Cardiac fibroblast (primary cell): ENCODE measurements at regions not wholly inside any gene's neighbourhood (a gene's known extent, or its start where the extent isn't known, plus 50 kb on each side); places are given as distances from the start of the nearest gene placed in this dataset.
A peak's percentile ranks its signal among the peaks of the same experiment; 100 is the strongest.
"Not testable (repeated sequence)": the region's sequence is repeated elsewhere in the genome, so short reads cannot be mapped to it uniquely, and the experiment has no call there.

Source experiments
- DNase-seq, 2 donors: peaks; one replicate each; pipeline versions ENCODE4 v3.0.0 to v3.0.0-alpha.2; 2010; ENCODE audit warnings: low read depth in 2 of 2
- H3K4me3 ChIP-seq, 2 donors: replicated peaks in 1 of 2; 1 replicate in 1 of 2; 2 replicates in 1 of 2; pipeline ENCODE4 v1.5.1; 2011; ENCODE audit warnings: low read depth in 2 of 2, low read length in 2 of 2, mild to moderate bottlenecking in 2 of 2, moderate library complexity in 1 of 2
- CTCF ChIP-seq: IDR thresholded peaks from one replicate; pipeline ENCODE4 v1.5.1; 2011; ENCODE audit warnings: low read depth, mild to moderate bottlenecking, low read length, inconsistent platforms

GRCh38 chrX:51053741-51054140 lies 143.2 kb downstream of the BMP15 start:
- no peak overlapping the region for H3K4me3 ChIP-seq
- TF ChIP-seq CTCF = no peak
- DNase-seq = no peak

- H3K4me3 ChIP-seq = no peak overlapping the region
- no peak for DNase-seq
- no peak for TF ChIP-seq CTCF
Observed at GRCh38 chrX:51098046-51098445, 187.5 kb downstream of the BMP15 start.

- not testable (repeated sequence) for DNase-seq, H3K4me3 ChIP-seq
Observed at GRCh38 chrX:51119058-51119926, 208.8 kb downstream of the BMP15 start.

- not testable (repeated sequence) for H3K4me3 ChIP-seq, DNase-seq
Observed at GRCh38 chrX:51125743-51126142, 206.9 kb upstream of the NUDT10 start.

GRCh38 chrX:51144828-51145442 lies 187.7 kb upstream of the NUDT10 start:
- peak; percentile 52 for TF ChIP-seq CTCF
- peak; percentile 40 to 41 for DNase-seq
- no peak overlapping the region for H3K4me3 ChIP-seq

- no peak for TF ChIP-seq CTCF
- no peak overlapping the region for H3K4me3 ChIP-seq
- peak; percentile 1 to 2 for DNase-seq
Observed at GRCh38 chrX:51148848-51149247, 183.8 kb upstream of the NUDT10 start.

GRCh38 chrX:51151734-51152133 lies 180.9 kb upstream of the NUDT10 start:
- no peak overlapping the region for H3K4me3 ChIP-seq
- no peak for DNase-seq
- TF ChIP-seq CTCF = no peak
